Gastroesophageal sphincter (tissue), 3 donors: ENCODE measurements at regions not wholly inside any gene's neighbourhood (a gene's known extent, or its start where the extent isn't known, plus 50 kb on each side); places are given as distances from the start of the nearest gene placed in this dataset.

Experiments
- CTCF ChIP-seq, 4 experiments: fragments of 200-600 bp in 2 of 4; fragments of 450-650 bp in 2 of 4; sonication (generic) in 1 of 4; IDR thresholded peaks; one replicate each; pipeline ENCODE4 v1.5.1; 2017 to 2019; ENCODE audit warnings: antibody characterized with exemption in 4 of 4, mild to moderate bottlenecking in 2 of 4, moderate library complexity in 2 of 4
- EP300 ChIP-seq: sonication (generic); formaldehyde crosslinking; IDR thresholded peaks from one replicate; pipeline ENCODE4 v1.6.1; 2017; ENCODE audit warnings: antibody characterized with exemption, mild to moderate bottlenecking
- POLR2A ChIP-seq, 2 donors: fragments of 450-650 bp; IDR thresholded peaks; one replicate each; pipeline ENCODE4 v1.6.1; 2017; ENCODE audit warnings: antibody characterized with exemption in 2 of 2, mild to moderate bottlenecking in 2 of 2, moderate library complexity in 1 of 2
- POLR2AphosphoS5 ChIP-seq: sonication (generic); formaldehyde crosslinking; IDR thresholded peaks from one replicate; pipeline ENCODE4 v1.6.1; 2017; ENCODE audit warnings: antibody characterized with exemption

GRCh38 chr2:176923205-176923604 lies 289.4 kb upstream of the HNRNPA3 start:
- TF ChIP-seq CTCF (IDR thresholded peaks at IDR 0.05) = no peak
- TF ChIP-seq POLR2A (IDR thresholded peaks at IDR 0.05) = no peak
- no peak for TF ChIP-seq POLR2AphosphoS5
- TF ChIP-seq EP300 = no peak
